PC-9 (cell line): ENCODE measurements at regions not wholly inside any gene's neighbourhood (a gene's known extent, or its start where the extent isn't known, plus 50 kb on each side); places are given as distances from the start of the nearest gene placed in this dataset.
"Not testable (repeated sequence)": the region's sequence is repeated elsewhere in the genome, so short reads cannot be mapped to it uniquely, and the experiment has no call there.

Experiments
- CTCF ChIP-seq: fragments of 200-600 bp; sonication (generic); conservative IDR thresholded peaks from 2 replicates; pipeline ENCODE4 v1.6.1; 2017; ENCODE audit warnings: mixed run types, antibody characterized with exemption, mild to moderate bottlenecking, moderate library complexity
- EZH2 ChIP-seq: fragments of 200-600 bp; sonication (generic); IDR thresholded peaks from 2 replicates; pipeline ENCODE4 v1.8.0; 2017; ENCODE audit warnings: antibody characterized with exemption, low read depth

GRCh38 chrX:101738867-101739266 is 79.2 kb upstream of the ARMCX2 start:
- not testable (repeated sequence) for TF ChIP-seq CTCF, EZH2
